Lower lobe of right lung (tissue), 2 donors: ENCODE measurements at regions not wholly inside any gene's neighbourhood (a gene's known extent, or its start where the extent isn't known, plus 50 kb on each side); places are given as distances from the start of the nearest gene placed in this dataset.

Experiments used
- ATAC-seq, 2 donors: fragments of 200-7000 bp; cut with Tn5 transposase; one replicate each; pipeline ENCODE4 v1.9.1; 2020 to 2022; ENCODE audit warnings: mild to moderate bottlenecking in 2 of 2, moderate library complexity in 2 of 2
- DNase-seq: peaks from one replicate; pipeline ENCODE4 v3.0.0-alpha.2; 2020
- H3K27ac ChIP-seq: fragments of 200-600 bp; one replicate; pipeline ENCODE4 v1.8.0; 2022
- H3K27me3 ChIP-seq: fragments of 200-600 bp; one replicate; pipeline ENCODE4 v1.8.0; 2022; ENCODE audit warnings: low read depth
- H3K36me3 ChIP-seq: fragments of 200-600 bp; one replicate; pipeline ENCODE4 v1.8.0; 2022; ENCODE audit warnings: mild to moderate bottlenecking
- H3K4me1 ChIP-seq: fragments of 200-600 bp; one replicate; pipeline ENCODE4 v1.8.0; 2022
- H3K4me3 ChIP-seq: fragments of 200-600 bp; one replicate; pipeline ENCODE4 v1.8.0; 2022; ENCODE audit warnings: mild to moderate bottlenecking
- H3K9me3 ChIP-seq: fragments of 200-600 bp; one replicate; pipeline ENCODE4 v1.8.0; 2022
- CTCF ChIP-seq: fragments of 200-600 bp; IDR thresholded peaks from one replicate; pipeline ENCODE4 v1.8.0; 2022; ENCODE audit warnings: antibody characterized with exemption, mild to moderate bottlenecking
- intact Hi-C: fragments of 100-400 bp; cut with DNase I; formaldehyde crosslinking; loops from one replicate; pipeline ENCODE4 v1.11.0; 2022
- donor health status: DM: no; HTN: yes; CAD: no; lungs with severe emphysema.

- DNase-seq = no peak
- intact Hi-C loops = no loop called here
- H3K4me3 ChIP-seq = no peak overlapping the region
- no peaks in the 10 kb centered on the region for H3K9me3 ChIP-seq
- no peak for TF ChIP-seq CTCF
- H3K27ac ChIP-seq = no peak overlapping the region
- no peak for ATAC-seq
- H3K4me1 ChIP-seq = no peaks in the 10 kb centered on the region
- H3K36me3 ChIP-seq = no peaks in the 10 kb centered on the region
- H3K27me3 ChIP-seq = no peaks in the 10 kb centered on the region
These were observed 454.9 kb downstream of the ADRA2A start for GRCh38 chr10:111531690-111532089.

GRCh38 chr10:111532139-111532538 lies 455.3 kb downstream of the ADRA2A start:
- Histone ChIP-seq H3K4me1 (no peaks in the 10 kb centered on the region), H3K4me3 (no peak overlapping the region), H3K36me3 (no peaks in the 10 kb centered on the region), H3K9me3 (no peaks in the 10 kb centered on the region), H3K27me3 (no peaks in the 10 kb centered on the region), H3K27ac (no peak overlapping the region)
- TF ChIP-seq CTCF = no peak
- ATAC-seq (no peak), DNase-seq (no peak)
- intact Hi-C loops = no loop called here

GRCh38 chr10:111539246-111539645 lies 462.4 kb downstream of the ADRA2A start:
- H3K4me3 ChIP-seq = no peak overlapping the region
- H3K36me3 ChIP-seq = no peaks in the 10 kb centered on the region
- H3K27ac ChIP-seq = no peak overlapping the region
- DNase-seq (no peak), ATAC-seq (no peak)
- TF ChIP-seq CTCF = no peak
- no peaks in the 10 kb centered on the region for H3K9me3 ChIP-seq
- H3K27me3 ChIP-seq = no peaks in the 10 kb centered on the region
- H3K4me1 ChIP-seq = no peaks in the 10 kb centered on the region
- intact Hi-C loops = no loop called here

- Histone ChIP-seq H3K9me3 (no peaks in the 10 kb centered on the region), H3K36me3 (no peaks in the 10 kb centered on the region), H3K27me3 (no peaks in the 10 kb centered on the region), H3K4me1 (no peaks in the 10 kb centered on the region), H3K4me3 (no peak overlapping the region), H3K27ac (no peak overlapping the region)
- ATAC-seq (no peak), DNase-seq (no peak)
- no peak for TF ChIP-seq CTCF
- intact Hi-C loops = no loop called here
These were observed 467.0 kb downstream of the ADRA2A start for GRCh38 chr10:111543854-111544253.

- no peaks in the 10 kb centered on the region for H3K27me3 ChIP-seq
- no peaks in the 10 kb centered on the region for H3K9me3 ChIP-seq
- ATAC-seq (no peak), DNase-seq (no peak)
- no peak overlapping the region for H3K27ac ChIP-seq
- H3K4me1 ChIP-seq = no peaks in the 10 kb centered on the region
- intact Hi-C loops = no loop called here
- H3K4me3 ChIP-seq = no peak overlapping the region
- no peak for TF ChIP-seq CTCF
- no peaks in the 10 kb centered on the region for H3K36me3 ChIP-seq
These were observed 469.2 kb downstream of the ADRA2A start for GRCh38 chr10:111545861-111546605.
